ENCODE measurements at regions not wholly inside any gene's neighbourhood (a gene's known extent, or its start where the extent isn't known, plus 50 kb on each side); places are given as distances from the start of the nearest gene placed in this dataset.
"Not testable (repeated sequence)": the region's sequence is repeated elsewhere in the genome, so short reads cannot be mapped to it uniquely, and the experiment has no call there.

- H3K4me2 ChIP-seq (ENCODE audit: control insufficient read depth, extremely low read depth, insufficient read depth, low read depth, low read length) = no peak overlapping the region
- dilution Hi-C loops (cut with MboI; ENCODE audit: extremely low pct_ligation_motif_present, low sequenced_read_pairs) = no loop called here
Measured at GRCh38 chr4:14920759-14921320, 81.4 kb upstream of the CPEB2 start.

GRCh38 chr4:14921781-14922180, 80.5 kb upstream of the CPEB2 start:
- H3K79me2 ChIP-seq (ENCODE audit: control insufficient read depth, insufficient read depth, low read length); H3K4me1 ChIP-seq (ENCODE audit: control insufficient read depth, extremely low read depth, insufficient read depth, low read length); H3K4me3 ChIP-seq (ENCODE audit: control insufficient read depth in 2 of 3, extremely low read depth in 1 of 3, insufficient read depth in 2 of 3, low read depth in 1 of 3, low read length in 3 of 3); H3K27ac ChIP-seq (ENCODE audit: control insufficient read depth, insufficient read depth, low read length); H3K36me3 ChIP-seq (ENCODE audit: control insufficient read depth in 2 of 2, extremely low read depth in 1 of 2, insufficient read depth in 2 of 2, low read length in 2 of 2); H3K4me2 ChIP-seq (ENCODE audit: control insufficient read depth, extremely low read depth, insufficient read depth, low read depth, low read length); H3K9ac ChIP-seq (ENCODE audit: control insufficient read depth, extremely low read depth, insufficient read depth, low read length); dilution Hi-C loops (cut with MboI; ENCODE audit: extremely low pct_ligation_motif_present, low sequenced_read_pairs); H3K9me1 ChIP-seq (ENCODE audit: control insufficient read depth, extremely low read depth, insufficient read depth, low read length); H2AFZ ChIP-seq (ENCODE audit: control insufficient read depth, low read length); DNase-seq (ENCODE audit: low read depth, low spot score); H3K27me3 ChIP-seq (ENCODE audit: control insufficient read depth, extremely low read depth, insufficient read depth, low read length); H3K9me3 ChIP-seq (ENCODE audit: control insufficient read depth, low read depth, low read length); H4K20me1 ChIP-seq (ENCODE audit: control insufficient read depth, extremely low read depth, insufficient read depth, low read length): not testable (repeated sequence)
- FAIRE-seq = peak; percentile 20

More at GRCh38 chr4:14920759-14921320, 81.4 kb upstream of the CPEB2 start:
- Histone ChIP-seq H4K20me1 (ENCODE audit: control insufficient read depth, extremely low read depth, insufficient read depth, low read length) (no peaks in the 10 kb centered on the region), H3K9me1 (ENCODE audit: control insufficient read depth, extremely low read depth, insufficient read depth, low read length) (no peaks in the 10 kb centered on the region), H3K4me3 (ENCODE audit: control insufficient read depth in 2 of 3, extremely low read depth in 1 of 3, insufficient read depth in 2 of 3, low read depth in 1 of 3, low read length in 3 of 3) (no peak overlapping the region), H3K27me3 (ENCODE audit: control insufficient read depth, extremely low read depth, insufficient read depth, low read length) (no peaks in the 10 kb centered on the region), H3K79me2 (ENCODE audit: control insufficient read depth, insufficient read depth, low read length) (no peaks in the 10 kb centered on the region), H2AFZ (ENCODE audit: control insufficient read depth, low read length) (no peak overlapping the region), H3K9me3 (ENCODE audit: control insufficient read depth, low read depth, low read length) (no peaks in the 10 kb centered on the region), H3K27ac (ENCODE audit: control insufficient read depth, insufficient read depth, low read length) (no peak overlapping the region), H3K9ac (ENCODE audit: control insufficient read depth, extremely low read depth, insufficient read depth, low read length) (no peak overlapping the region), H3K4me1 (ENCODE audit: control insufficient read depth, extremely low read depth, insufficient read depth, low read length) (peaks cover 9% of the 10 kb centered on the region), H3K36me3 (ENCODE audit: control insufficient read depth in 2 of 2, extremely low read depth in 1 of 2, insufficient read depth in 2 of 2, low read length in 2 of 2) (no peaks in the 10 kb centered on the region)
- FAIRE-seq (no peak), DNase-seq (ENCODE audit: low read depth, low spot score) (no peak)
- TF ChIP-seq EZH2 (IDR thresholded peaks at IDR 0.05; ENCODE audit: low read length) = no peak
- TF ChIP-seq, protein P1, sequence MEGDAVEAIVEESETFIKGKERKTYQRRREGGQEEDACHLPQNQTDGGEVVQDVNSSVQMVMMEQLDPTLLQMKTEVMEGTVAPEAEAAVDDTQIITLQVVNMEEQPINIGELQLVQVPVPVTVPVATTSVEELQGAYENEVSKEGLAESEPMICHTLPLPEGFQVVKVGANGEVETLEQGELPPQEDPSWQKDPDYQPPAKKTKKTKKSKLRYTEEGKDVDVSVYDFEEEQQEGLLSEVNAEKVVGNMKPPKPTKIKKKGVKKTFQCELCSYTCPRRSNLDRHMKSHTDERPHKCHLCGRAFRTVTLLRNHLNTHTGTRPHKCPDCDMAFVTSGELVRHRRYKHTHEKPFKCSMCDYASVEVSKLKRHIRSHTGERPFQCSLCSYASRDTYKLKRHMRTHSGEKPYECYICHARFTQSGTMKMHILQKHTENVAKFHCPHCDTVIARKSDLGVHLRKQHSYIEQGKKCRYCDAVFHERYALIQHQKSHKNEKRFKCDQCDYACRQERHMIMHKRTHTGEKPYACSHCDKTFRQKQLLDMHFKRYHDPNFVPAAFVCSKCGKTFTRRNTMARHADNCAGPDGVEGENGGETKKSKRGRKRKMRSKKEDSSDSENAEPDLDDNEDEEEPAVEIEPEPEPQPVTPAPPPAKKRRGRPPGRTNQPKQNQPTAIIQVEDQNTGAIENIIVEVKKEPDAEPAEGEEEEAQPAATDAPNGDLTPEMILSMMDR (optimal IDR thresholded peaks at IDR 0.05 in 1 of 3, IDR thresholded peaks at IDR 0.05 in 1 of 3, conservative IDR thresholded peaks at IDR 0.05 in 1 of 3; ENCODE audit: extremely low read depth in 1 of 3, insufficient read depth in 2 of 3, low read length in 3 of 3) = no peak
